ENCODE measurements at regions not wholly inside any gene's neighbourhood (a gene's known extent, or its start where the extent isn't known, plus 50 kb on each side); places are given as distances from the start of the nearest gene placed in this dataset.
"Not testable (repeated sequence)": the region's sequence is repeated elsewhere in the genome, so short reads cannot be mapped to it uniquely, and the experiment has no call there.

DNA sequence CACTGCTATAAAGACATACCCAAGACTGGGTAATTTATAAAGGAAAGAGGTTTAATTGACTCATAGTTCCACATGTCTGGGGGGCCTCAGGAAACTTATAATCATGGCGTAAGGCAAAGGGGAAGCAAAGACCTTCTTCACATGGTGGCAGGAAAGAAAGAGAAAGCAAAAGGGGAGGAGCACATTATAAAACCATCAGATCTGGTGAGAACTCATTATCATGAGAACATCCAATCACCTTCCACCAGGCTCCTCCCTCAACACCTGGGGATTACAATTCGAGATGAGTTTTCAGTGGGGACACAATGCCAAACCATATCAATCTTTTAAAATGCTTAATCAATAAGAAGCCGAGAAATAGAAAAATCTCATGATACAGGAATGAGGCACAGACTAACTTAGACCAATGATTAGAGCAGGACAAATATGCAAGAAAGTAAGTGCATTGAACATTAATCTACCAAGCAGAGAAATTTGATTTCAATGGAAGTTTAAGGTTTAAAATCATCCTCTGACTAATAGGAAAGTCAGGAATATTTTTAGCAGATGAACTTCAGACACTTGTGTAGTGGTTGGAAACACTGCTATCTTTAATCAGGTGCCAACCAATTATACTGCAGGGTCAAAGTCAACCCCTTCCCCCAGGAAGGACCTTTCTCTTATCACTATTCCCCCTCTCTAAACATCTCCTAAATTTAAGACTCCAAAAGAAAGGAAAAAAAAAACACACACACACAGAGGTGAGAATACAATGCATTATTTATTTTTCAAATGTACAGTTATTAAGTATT is 259.2 kb downstream of the IRS1 start:
- DNase-seq (ENCODE audit: extremely low read depth in 1 of 2, low read depth in 1 of 2) = no peak

DNA sequence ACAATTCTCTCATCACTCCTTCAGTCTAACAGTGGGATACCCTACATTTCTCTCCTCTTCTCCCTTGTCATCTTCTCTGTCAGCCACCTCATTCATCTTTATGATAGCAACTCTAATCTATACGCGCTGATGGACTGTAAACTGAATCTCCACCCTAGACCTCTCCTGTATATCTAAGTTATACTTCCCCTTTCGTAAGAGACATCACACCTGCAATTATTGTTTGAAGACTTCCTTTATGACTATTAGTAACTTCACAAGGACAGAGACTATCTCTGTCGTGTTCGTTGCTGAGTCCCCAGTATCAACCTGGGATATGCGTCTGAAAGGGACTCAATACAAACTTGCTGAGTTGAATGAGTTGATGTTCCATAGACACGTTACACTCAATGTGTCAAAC is 263.2 kb downstream of the IRS1 start:
- DNase-seq (ENCODE audit: extremely low read depth in 1 of 2, low read depth in 1 of 2) = no peak

DNA sequence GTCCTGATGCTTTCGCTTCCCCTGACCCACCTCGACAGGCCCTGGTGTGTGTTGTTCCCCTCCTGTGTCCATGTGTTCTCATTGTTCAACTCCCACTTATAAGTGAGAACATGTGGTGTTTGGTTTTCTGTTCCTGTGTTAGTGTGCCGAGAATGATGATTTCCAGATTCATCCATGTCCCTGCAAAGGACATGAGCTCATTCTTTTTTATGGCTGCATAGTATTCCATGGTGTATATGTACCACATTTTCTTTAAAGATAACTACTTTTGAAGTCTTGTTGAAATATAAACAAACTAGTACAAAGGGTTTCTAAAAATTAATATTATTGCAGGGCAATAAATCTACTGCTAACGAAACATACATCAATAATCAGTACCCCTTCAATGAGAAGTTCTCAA is 266.6 kb downstream of the IRS1 start:
- not testable (repeated sequence) for DNase-seq (ENCODE audit: extremely low read depth in 1 of 2, low read depth in 1 of 2)

DNA sequence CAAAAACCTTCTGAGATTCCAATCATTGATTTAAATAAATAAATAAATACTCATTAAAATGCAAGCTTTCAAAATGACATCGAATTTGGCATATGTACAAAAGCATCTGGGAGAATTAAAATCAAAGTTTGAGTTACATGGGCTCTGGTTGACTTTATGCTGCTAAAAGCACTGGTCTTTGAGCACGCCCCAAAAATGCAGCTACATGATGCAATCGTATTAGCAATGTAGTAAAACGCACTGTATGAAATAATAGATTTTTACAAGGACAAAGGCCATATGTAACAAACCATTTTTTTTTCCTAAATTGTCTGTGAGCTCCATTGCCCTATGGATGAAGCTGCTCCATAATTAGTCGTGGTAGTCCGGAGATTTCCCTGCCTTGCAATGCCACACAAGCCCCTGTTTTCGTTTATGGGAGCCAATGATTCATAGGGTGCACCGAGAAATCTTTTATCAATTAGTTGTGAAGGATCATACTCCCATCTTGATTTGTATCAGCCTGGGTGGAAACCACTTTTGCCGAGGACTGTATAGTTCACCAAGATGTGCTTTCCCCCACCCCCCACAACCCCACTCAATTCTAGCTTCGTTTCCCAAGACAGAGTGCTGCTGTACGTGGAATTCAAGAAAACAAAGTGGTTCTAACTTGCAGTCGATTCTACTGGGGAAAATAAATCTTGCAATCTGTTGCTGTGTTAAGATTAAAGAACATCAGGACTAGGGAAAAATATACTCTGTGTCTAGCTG is 268.4 kb downstream of the IRS1 start:
- DNase-seq (ENCODE audit: extremely low read depth in 1 of 2, low read depth in 1 of 2) = no peak

DNA sequence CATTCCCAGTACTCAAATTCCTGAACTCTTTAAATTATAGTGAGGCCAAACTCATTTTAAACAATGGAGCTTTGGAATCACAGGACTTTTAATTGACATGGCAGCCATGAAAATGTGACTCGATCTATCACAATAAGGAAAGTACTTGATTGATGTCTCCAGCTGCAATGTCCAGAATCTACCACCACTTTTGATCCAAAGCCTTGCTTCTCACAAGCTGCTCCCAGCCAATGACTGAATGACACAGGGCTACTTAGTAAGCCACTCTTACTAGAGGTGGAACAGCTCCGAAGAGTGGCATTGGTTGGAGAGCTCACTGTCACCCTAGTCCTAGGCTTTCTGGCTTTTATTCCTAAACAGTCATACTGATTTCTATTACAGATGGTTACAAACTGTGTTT is 270.1 kb downstream of the IRS1 start:
- DNase-seq (ENCODE audit: extremely low read depth in 1 of 2, low read depth in 1 of 2) = no peak

DNA sequence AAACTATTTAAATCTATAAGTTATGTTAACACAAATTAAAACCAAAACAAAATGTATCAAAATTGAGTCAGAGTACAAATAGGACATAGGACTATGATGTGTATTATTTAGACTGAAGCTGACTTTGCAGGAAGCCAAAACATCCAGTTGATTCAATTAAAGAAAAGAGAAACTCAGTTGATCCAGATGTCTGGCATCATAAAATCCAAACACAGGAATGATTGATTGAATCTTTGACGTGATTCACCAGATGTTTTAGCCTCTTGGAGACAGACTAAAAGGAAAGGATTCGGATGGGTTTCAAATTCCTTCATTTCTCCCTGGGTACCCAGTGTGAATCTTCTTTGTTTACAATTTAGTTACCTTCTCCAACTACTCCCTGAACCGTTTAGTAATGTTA is 272.9 kb downstream of the IRS1 start:
- no peak for DNase-seq (ENCODE audit: extremely low read depth in 1 of 2, low read depth in 1 of 2)

DNA sequence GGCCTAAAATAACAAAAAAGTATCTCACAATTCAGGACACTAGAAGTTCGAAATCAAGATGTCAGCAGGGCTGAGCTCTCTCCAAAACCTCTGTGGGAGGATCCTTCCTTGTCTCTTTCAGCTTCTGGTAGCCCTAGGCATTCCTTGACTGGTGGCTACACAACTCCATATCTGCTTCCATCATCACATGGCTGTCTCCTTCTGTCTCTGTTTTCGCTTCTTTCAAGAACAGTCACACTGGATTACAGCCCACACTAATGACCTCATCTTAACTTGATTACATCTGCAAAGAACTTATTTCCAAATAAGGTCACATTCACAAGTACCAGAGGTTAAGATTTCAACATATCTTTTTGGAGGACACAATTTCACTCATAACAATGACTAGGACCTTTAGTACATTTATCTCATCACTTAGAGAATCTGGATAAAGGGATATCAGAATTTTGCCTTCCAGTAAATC is 275.2 kb downstream of the IRS1 start:
- no peak for DNase-seq (ENCODE audit: extremely low read depth in 1 of 2, low read depth in 1 of 2)

DNA sequence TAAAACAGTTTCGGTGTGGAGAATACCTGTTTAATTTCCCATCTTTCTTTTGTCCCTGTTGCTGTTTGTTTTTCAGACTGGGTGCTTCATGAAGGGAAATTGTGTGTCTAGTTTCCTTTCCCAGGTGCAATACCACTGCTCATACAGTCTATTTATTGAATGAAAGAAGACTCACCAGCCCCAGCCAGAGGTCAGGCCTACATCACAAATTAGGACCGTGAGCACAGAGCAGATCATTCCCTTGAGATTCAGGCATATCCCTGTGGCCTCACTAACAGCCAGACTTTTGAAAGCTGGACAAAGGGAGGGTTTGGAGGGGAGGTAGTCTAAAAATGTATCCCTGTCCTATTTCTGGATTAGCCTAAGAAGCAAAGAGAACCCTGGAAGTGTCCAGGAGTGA is 278.9 kb downstream of the IRS1 start:
- no peak for DNase-seq (ENCODE audit: extremely low read depth in 1 of 2, low read depth in 1 of 2)

DNA sequence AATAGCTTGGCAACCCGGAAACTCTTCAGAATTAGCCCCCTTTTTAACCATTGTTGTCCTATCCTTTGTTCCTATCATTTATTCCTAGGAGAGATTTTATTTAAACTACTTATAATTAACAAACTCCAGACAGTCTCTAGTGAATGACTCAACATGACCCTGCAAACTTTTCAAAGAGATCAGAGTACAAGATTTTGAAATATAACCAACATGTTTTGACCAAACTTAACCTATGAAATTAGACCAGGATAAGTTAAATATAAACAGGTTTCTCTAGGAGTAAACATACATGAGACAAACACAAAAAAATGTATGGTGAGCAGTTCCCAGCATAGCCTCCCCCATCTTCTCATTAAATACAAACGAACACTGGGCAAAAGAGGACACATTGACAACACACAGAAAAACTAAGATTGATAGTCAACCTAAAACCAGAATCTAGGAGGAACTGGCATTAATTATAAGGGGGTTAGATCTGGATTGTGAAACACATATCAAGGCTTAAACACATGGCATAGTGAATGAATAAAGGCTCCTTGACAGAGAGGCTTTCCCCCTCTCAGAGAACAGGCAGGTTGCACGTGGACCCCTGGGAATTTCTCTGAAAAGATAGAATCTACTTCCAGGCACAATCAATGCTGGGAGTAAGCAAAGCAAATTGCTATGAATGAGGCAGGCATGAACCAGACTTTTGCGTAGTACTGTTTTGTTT is 284.1 kb downstream of the IRS1 start:
- DNase-seq (ENCODE audit: extremely low read depth in 1 of 2, low read depth in 1 of 2) = no peak

DNA sequence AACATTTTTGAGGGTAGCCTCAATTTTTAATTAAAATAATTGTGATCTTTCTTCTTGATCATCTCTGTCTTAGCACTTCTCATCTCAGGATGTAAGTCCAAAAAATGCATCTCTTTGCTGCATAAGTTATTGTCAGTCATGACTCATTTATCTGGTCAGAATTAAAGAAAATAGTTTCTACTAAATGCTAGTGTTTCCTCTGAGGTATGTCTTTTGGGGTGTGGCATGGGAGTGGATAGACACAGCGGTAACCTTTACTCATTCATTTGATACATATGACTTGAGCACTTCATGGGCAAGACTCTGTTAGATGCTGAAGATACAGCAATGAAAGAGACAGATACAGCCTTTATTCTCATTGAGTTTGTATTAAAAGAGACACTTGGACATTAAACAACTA is 284.7 kb downstream of the IRS1 start:
- DNase-seq (ENCODE audit: extremely low read depth in 1 of 2, low read depth in 1 of 2) = no peak

DNA sequence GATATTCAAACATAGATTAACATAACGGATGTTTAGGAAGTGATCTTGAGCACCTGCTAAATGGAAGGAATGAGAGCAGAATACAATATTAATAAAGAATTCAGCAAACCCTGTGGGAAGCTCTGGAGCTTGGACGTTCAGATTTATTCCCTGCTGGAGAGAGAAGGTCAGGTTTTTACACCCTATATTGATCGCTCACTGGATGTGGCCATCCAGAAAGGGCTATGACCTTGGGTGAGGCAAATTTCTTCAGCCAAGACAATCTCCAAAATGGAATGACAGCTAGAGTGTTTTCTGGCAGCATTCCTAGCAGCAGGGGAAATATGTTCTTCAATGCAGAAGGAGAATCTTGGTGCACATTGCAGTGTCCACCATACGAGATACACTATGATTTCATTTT is 288.3 kb downstream of the IRS1 start:
- DNase-seq (ENCODE audit: extremely low read depth in 1 of 2, low read depth in 1 of 2) = no peak

DNA sequence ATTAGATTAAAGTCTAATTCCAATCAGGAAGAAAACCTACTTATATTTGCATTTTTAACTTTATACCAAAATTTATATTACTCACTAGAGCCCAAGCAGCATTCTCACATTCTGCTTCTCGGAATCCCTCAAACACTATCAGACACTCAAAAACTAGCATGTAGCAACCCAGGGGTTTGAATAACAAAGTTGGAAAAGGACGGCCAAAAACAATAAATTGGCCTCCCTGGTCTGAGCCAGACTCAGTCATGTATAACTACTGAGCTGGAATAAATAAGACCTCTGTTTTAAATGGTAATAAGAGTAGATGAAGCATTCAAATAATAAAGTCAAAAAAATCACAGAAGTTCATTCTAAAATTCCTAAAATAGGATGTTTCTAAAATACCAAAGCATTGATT is 290.9 kb downstream of the IRS1 start:
- no peak for DNase-seq (ENCODE audit: extremely low read depth in 1 of 2, low read depth in 1 of 2)

DNA sequence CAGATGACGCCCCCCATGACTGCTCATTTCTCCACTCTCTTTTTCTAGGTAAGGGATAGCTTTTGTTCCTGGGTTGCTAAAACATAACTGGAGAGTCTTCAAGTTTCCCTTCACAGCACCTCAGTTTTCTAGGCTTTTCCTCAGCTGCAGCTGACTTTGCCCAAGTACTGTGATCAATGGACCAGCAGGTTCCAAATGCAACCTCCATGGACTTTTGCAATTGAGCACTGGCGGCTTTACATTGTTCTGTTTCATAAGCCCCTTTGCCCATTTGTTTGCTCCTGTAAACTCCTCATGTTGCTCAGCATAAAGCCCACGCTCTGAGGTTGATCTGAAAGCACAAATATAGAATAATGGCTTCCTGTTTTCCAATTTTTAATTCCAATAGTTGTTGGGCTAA is 291.6 kb downstream of the IRS1 start:
- no peak for DNase-seq (ENCODE audit: extremely low read depth in 1 of 2, low read depth in 1 of 2)

DNA sequence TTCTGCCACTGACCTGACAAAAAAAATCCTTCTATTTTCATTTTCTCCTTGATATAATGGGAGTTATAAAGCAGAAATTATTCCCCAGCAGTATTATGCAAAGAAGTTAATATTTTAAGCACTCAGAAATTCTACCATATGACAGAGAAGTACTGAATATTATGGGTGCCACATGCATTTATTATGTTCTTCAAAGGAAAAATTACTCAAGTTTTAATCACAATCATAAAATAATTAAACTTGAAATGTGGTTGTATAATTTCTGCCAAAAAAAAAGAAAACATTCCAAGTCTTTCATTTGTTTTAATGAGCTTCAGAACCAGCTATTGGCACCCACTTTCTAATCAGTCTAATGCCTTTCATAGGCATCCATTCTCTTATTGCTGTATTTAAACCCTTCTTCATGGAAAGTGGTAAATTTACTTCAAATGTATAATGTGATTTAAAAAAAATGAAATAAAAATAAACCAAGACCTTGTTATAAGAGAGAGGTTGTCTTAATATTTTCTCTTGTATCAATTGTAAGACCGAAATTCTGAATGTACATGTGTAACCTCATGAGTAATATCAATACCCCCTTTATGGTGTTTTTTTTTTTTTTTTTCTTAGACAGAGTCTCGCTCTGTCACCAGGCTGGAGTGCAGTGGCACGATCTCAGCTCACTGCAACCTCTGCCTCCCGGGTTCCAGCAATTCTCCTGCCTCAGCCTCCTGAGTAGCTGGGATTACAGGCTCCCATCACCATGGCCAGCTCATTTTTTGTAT is 302.3 kb downstream of the IRS1 start:
- DNase-seq (ENCODE audit: extremely low read depth in 1 of 2, low read depth in 1 of 2) = no peak

DNA sequence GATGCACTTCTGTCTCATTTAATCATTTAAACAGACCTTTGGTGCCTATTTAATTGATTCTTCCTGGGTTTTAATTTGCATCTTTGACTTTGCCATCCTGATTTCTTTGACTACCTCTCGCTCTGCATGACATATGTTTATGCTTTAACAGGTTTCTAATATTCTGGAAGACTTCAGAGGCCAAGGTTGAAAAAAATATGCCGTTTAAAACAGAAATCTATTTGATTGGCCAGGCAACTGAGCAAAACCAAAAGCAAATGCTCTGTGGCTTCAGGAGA is 303.4 kb downstream of the IRS1 start:
- DNase-seq (ENCODE audit: extremely low read depth in 1 of 2, low read depth in 1 of 2) = no peak

DNA sequence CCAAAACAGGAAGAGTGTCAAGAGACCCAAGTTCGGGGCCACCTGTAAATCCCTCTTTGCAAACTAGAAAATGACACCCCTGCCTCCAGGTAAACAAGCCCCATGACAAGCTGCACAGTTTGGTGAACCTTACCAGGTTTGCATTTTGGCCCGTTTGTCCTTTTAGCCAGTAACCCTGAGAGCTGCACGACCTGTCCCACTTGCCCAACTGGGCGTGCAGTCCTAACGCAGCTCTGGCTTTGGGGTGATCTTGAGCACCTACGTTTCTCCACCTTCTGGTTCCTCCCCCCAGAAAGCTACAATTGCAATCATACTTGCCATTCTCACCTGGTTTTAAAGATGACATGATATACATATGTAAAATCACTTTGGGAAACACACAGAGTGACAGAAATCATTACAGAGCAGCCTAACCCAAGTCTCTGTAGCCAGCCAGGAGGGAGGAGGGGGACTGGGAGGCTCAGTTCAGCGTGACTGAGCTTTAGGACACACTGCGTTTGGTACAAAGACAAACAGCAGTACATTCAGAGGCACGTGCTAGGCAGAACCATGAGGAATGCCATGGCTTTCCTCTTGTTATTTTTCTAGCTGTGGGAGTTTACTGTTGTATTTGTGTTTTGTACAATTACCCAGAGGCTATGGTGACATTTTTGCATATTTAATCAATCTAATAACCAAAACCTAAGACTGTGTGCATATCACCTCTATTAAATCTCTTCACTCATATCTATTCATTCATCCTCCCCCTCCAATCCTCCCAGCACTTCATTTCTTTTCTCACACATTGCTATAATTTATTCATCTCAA is 304.0 kb downstream of the IRS1 start:
- no peak for DNase-seq (ENCODE audit: extremely low read depth in 1 of 2, low read depth in 1 of 2)

DNA sequence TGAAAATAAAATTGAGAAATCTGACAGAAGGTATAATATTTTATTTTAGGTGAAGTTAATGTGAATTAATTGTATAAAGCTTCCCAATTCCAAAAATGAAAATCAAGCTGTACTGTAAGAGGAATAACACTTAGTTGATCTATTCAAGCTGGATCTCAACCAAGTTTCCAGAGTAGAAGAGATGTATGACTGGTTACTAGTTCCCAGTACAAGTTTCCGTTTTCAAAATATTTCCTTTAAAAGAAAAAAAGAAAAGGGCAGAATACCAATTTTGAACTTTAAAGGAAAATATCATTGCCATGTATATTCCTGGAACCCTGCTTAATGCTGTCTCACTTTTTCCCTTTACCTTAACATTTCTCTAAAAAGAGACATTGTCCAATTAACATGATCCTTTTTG is 308.5 kb downstream of the IRS1 start:
- DNase-seq (ENCODE audit: extremely low read depth in 1 of 2, low read depth in 1 of 2) = no peak

DNA sequence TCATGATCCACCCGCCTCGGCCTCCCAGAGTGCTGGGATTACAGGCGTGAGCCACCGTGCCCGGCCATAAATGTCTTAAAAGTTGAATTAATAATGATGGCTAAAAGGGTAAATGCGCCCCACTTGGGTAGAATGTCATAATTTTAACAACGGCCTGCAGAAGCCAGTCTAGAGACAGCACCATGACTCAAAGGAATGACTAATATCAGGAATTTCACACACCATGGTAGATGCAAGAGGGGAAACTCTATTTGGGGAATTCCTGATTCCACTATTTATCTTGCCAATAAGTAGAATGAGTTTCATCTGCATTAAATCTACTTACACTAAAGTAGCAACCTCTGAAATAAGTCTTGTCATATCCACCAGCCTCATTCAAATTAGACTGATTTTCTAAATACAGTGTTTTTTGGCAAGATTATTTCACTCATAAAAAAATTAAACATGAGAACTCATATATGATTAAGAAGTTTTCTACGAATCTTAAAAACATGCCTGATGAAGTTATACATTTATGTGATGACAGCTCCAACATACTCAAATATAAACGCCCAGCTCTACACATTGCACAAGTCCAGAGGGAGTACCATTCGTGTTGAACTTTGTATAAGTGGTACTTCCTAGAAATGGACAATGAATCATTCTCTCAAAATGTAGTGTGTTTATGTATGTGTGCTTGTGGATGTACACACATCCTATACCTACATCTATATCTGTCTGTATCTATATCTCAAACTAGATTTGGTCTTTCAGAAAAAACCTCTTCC is 309.7 kb downstream of the IRS1 start:
- DNase-seq (ENCODE audit: extremely low read depth in 1 of 2, low read depth in 1 of 2) = no peak

DNA sequence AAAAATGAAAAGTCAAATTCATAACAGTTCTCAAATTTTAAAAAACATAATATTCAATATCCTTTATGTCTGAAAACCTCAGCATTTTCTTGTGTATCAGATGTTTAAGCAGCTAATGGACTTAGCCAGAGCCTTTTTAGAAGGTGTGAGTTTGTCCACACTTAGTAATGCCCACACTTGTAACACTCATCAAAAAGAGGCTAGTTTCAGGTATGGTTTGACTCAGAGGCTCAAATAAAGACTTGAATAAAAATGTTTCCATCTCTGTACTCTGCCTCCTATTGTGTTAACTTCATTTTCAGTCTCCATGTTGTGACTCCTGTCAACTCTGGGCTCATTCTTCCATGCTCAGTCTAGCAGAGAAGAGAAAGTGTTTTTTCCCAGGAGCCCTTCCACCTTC is 311.6 kb downstream of the IRS1 start:
- no peak for DNase-seq (ENCODE audit: extremely low read depth in 1 of 2, low read depth in 1 of 2)

DNA sequence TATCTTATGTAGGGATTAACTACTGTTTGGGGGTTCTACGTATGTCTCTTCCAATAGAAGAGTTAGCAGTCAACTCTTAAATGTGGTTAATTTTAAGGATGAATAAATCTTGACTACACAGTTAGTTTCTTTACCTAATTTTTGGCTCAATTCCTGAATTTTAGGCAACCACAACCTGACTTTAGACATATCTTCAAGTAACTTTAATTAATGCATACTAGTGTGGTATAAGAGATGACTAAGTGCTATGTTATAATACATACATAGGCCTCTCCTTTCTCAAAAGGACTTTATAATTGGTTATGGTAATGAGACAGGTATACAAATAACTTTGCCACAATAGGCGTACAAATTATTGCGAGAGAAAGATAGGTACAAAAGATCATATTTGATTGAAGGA is 312.0 kb downstream of the IRS1 start:
- no peak for DNase-seq (ENCODE audit: extremely low read depth in 1 of 2, low read depth in 1 of 2)
